GM23248 (cell line): ENCODE measurements at regions not wholly inside any gene's neighbourhood (a gene's known extent, or its start where the extent isn't known, plus 50 kb on each side); places are given as distances from the start of the nearest gene placed in this dataset.

ENCODE experiments used
- EZH2 ChIP-seq: fragments of 200-600 bp; sonication (generic); IDR thresholded peaks from 2 replicates; pipeline ENCODE4 v1.6.1; 2018; ENCODE audit warnings: antibody characterized with exemption, mild to moderate bottlenecking; ENCODE audit not compliant: insufficient read depth, poor library complexity, severe bottlenecking
- EZH2phosphoT487 ChIP-seq: fragments of 200-600 bp; sonication (generic); IDR thresholded peaks from 2 replicates; pipeline ENCODE4 v1.6.1; 2018; ENCODE audit warnings: antibody characterized with exemption, moderate library complexity, mild to moderate bottlenecking, low read depth; ENCODE audit not compliant: insufficient read depth

DNA sequence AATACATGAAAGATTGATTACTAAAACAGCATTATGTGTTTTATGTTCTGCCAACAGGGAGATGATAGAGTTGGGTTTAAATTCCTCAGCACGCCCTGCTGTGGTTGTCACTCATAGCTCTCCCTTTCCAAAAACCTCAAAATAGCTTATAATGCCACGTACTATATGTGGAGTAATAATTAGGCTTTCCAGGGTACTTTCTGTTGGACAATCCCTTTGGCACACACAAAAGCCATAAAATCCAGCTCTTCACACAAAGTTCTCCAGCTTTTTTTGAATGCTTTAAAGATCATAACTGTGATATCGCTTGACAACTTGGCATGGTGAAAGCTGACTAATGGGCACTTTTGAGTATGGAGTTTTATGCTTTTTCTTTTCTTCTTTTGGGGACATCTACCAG is 145.3 kb upstream of the DCN start:
- TF ChIP-seq EZH2phosphoT487: no peak
- TF ChIP-seq EZH2: no peak
